Superior temporal gyrus (tissue), 1 donor: ENCODE measurements at regions not wholly inside any gene's neighbourhood (a gene's known extent, or its start where the extent isn't known, plus 50 kb on each side); places are given as distances from the start of the nearest gene placed in this dataset.

ENCODE experiments used
- DNase-seq: peaks from one replicate; pipeline ENCODE4 v3.0.0-alpha.2; 2016; ENCODE audit errors: extremely low spot score

DNA sequence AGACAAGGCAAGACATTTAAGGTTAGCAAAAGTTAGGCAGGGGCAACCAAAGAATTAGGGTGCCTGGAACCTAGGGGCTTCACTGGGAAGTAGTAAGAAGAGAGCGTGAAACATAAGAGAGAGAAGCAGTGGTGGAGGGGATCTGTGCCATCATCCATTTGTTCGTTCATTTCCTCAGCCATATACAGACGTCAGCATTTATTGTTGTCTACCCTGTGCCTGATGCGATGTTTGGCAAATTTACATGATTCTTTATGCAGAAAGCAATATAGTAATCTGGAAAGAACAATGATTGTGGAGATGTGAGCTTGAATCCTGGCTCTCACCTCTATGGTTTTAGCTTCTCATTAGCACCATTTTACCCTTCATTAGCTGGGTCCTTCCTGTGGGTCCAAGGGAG lies 477.5 kb upstream of the MPDZ start:
- no peak for DNase-seq

DNA sequence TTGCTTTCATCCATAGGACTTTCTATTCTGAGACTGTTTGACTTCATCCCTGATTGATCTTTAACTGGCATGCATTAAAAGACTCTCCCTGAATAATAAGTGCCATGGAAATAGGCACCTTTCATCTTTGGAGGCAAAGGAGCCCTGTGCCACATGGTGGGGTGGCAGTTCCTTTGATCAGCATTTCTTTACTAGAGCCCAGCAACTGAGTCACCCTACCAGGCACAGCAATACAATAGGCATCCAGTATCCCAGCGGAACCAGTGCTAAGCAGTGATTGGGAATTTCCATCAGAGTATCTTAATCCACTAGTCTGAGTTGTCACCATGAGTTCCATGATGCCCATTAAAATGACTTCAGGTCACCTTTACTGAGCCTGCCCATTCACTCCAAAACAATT lies 476.1 kb upstream of the MPDZ start:
- no peak for DNase-seq

DNA sequence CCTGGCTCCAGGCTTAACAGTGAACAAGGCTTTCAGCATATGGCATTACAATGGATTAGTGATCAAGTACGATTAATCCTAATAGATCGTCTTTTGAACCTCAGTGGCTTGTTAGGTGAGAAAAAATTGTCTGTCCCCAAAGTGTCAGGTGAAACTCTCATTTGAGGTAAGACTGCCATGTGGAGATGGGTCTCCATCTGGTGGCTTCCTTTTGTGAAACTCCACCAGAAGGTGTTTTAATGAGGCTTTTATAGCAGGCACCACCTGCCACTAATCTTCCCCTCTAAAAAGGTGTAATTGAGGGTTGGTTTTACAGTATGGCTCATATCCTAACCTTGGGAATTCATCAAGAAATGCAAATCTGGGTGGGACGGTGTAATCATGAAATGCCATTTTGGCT lies 471.1 kb upstream of the MPDZ start:
- no peak for DNase-seq

DNA sequence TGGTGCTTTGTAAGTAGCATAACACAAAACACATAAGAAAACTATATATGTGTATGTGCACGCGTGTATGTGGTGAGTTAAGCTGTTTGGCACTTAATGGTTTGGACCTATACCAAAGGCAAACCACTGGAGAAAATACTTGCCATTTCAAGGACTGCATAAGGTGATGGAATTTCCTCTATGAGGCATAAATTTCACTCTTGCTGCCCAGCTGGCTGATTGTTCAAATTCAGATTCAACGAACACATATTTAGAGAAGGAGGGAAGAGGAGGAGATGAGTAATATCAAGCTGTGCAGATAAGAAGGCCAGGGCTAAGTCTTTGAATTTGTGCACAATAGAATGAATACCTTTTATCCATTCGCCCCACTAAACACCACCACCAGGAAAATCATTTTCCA lies 470.6 kb upstream of the MPDZ start:
- DNase-seq, result no peak

- DNase-seq, result no peak
These were observed 467.4 kb upstream of the MPDZ start for GRCh38 chr9:13746876-13747275.

DNA sequence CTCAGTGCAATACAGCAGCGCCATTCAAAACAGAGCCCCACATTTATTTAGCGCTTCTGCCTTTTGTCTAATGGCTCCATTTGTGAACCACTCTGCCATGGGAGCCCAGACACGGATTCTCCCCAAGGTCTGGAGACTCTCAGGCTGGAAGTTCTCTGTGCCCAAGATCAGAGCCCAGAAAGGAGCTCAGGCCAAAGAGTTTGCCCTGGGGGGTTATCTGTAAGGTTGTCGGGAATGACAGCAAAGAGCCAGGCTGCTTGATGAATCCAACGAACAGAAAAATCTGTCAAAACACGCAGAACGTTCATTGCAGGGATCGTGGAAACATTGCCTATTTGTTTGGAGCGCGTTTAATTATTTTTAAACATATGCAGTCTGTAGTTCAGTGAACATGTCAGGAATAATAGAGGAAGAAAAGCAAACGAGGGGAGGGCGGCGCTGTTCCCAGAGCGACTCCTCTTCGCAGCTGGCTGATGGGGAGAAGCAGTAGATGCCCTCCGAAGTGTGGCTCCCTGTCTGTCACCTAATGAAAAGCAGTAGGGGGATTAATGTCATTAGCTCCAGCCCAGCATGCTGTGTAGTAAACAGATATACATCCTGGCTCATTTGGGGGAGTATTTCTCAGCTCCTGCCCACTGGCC lies 464.9 kb upstream of the MPDZ start:
- no peak for DNase-seq

DNA sequence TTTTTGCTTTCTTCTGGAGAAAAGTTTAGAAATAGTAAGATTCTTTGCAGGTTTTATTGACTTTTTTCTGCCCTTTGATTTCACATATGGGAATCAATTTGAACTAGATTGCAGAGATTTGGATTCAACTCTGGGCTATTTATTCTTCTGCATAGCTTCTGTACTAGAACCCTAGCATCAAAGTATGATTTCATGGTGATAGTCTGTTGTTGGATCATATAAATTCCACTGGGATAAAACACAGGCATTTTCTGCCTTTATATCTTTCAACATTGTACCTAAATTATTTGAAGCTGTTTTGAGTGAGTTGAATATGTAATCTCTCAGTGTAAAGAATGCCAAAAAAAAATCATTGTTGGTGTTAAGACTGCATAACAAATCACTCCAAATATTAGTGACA lies 458.4 kb upstream of the MPDZ start:
- no peak for DNase-seq

DNA sequence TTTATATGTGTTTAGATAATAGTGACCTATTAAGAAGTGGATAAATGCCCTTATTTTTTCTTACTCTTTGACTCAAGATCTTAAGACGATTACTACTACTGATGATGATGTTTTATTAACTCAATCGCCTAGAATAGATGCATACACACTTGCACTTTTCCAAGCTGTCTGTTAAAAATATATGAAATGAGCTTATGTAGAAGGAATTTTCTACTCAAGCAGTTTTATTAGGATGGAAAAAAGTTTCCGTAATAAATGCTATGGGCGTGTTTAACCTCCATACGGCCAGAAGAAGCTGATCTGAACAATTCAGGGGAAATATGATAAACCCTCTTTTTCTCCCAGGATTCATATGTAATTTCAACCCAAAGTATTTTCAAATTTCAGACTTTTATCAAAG lies 455.7 kb upstream of the MPDZ start:
- DNase-seq, result no peak

- DNase-seq, result no peak
These were observed 455.1 kb upstream of the MPDZ start for GRCh38 chr9:13734601-13735000.

DNA sequence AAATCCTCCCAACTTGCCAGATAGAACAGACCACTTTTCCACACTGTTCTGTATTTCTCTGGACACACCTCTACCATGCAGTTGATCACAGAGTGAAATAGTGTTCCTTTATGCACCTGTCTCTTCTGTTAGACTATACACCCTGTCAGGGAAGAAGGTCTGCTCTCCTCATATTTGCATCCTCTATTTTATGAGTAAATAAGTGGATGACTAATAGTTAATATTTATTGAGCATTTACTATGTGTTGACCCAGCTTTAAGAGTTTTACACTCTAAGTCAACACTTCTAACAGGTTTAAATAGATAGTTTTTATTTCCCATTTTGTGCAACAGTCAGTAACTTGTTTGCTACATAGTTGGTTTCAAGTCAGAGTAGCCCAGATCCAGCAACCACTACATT lies 452.8 kb upstream of the MPDZ start:
- no peak for DNase-seq

DNA sequence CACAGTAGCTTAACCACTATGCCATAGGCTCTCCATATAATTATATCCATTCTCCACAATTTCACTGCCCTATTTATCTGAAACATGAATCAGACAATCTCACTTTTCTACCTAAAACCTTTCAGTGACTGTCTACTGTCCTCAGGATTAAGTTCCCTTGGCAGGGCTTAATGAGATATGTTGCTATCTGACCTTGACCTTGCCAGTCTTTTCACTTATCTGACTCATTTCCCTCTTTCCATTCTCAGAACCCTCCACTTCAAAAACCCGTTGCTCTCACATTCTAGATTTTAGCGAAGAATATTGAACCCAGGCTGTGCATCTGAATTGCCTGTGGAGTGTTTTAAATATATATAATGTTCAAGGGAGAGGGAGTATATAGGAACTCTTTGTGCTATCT lies 452.1 kb upstream of the MPDZ start:
- no peak for DNase-seq

DNA sequence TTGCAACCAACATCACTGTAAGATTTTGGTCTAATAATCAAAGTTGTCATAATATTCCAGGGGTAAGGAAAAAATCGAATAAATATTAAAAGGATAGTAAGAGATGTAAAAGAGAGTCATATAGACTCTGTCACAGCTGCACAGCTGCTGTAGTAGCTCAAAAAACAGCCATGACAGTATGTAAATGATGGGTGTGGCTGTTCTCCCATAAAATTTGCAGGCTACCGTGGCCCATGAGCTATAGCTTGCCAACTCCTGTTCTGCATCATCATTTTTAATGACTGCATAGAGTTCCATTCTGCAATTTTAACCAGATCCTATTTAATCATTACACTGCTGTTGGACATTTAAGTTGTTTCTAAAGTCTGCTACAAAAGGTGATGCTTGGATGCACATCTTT lies 450.5 kb upstream of the MPDZ start:
- no peak for DNase-seq

DNA sequence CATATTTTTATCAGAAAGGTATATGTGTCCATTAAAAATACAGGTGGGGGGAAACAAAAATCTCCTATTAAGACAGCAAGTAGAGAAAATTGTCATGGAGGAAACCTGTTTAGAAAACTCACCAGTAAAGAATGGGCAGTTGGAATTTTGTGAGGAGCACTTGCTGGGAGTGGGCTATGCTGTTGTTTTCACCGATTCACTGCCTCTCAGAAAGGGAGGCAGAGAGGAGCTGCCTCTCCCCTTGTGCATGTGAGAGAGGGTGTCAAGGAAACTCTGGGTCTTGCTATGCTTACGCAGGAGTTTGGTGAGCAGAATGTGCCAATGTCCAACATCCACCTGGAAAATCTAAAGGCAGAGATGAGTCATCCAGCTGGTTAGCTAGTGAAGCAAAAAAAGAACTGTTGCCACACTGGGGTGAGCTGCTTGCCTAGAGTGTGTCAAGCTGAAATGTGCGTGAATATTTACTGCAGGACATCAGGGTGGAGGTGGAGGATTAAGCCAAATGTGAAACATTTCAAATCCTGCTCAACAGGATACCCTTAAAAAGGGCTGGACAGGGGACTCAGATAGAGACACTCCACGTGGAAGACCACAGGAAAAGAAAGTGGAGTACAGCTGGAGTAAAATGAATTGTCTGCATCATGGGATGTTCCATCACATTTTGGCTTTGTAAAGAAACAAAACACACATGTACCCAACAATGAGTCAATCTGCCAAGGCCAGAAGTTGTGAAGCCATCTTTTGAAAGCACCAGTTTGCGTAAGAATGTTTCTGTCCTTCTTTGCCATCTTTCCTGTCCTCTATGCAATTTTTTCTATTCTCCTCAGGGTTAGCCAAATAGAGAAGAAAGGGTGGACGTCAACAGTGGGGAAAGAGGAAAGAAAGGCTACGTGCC lies 449.7 kb upstream of the MPDZ start:
- DNase-seq, result no peak

DNA sequence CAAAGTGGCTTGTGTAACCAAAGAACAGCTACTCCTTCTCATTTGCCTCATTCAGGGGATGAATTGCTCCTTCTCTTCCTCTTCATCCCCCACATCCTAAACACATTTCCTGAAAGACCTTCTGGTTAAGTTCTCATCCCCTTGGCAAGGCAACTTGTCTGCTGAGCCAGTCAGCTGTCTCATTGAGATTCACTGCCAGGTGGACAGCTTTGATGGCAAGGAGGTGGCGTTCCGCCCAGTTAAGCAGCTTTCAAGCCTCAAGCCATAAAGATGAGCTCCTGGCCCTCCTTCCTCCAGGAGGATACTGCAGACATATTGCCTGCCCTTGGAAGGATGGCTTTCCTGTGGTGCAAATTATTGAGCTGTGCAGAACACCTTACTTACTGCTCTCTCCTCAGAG lies 448.6 kb upstream of the MPDZ start:
- DNase-seq, result no peak

GRCh38 chr9:13726746-13727145 lies 447.3 kb upstream of the MPDZ start:
- DNase-seq, result no peak

DNA sequence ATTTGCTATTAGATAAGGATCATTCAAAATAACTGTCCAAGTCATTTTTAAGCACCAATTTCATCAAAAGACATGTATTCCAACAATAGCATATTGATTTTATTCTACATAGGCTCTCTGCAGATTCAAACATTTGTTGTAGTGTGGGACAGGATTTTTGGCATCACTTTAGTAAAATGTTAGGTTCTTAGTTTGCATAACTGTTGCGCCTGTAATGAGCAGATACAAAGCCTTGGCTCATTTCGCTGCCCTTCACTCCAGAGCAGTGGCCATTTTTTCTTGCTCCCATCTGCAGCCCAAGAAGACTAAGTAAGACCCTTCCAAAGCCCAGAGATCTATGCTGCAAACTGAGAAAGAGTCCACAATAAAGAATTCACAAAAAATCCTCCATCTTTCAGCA lies 446.0 kb upstream of the MPDZ start:
- no peak for DNase-seq

DNA sequence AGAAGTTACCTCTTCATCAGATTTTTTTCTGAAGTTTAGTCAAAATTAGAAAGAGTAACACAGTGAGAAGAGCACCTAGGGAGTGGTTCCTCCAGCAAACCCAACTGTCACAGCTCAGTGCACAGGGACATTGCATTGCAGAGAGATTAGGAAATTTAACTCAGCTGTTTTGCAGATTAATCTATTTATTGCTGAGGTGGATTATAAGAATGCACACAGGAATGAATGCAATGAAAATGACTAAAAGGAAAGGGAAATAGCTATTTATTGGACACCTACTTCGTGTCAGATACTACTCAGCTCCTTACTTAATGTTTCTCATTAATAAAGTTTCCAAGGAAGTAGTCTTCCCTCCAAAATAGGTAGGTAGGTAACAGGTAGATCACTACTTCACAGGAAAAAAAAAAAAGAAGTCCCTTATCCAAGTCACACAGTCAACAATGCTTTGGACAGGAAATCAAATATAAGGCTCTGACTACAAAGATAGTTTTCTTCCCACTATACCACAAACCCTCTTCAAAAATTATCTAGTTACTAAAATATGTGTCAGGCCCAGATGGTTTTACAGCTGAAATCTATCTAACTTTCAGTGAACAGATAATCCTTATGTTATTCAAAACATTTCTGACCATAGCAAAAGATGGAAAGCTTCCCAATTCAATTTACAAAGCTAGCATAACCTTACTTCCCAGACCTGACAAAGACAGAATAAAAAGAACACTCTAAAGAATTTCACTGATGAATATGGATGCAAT lies 442.2 kb upstream of the MPDZ start:
- DNase-seq, result no peak

- no peak for DNase-seq
These were observed 440.6 kb upstream of the MPDZ start for GRCh38 chr9:13719981-13720676.

DNA sequence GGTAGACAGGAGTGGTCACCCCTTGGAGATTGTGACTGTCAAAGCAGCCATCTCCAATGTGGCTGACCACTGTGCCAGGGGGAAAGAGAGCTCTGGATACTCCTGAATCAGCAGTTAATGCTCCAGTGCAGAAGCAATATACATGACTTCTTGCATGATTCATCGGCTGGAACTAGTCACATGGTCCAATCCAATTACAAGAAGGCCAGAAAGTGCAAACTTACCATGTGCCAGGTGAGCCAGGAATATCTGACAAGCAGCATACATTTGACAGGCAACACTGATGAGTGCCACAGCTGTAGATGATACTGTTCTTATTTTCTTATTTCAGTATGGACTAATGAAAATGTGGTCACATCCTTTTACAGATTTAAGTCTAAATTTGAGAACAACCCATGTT lies 440.0 kb upstream of the MPDZ start:
- DNase-seq, result no peak

DNA sequence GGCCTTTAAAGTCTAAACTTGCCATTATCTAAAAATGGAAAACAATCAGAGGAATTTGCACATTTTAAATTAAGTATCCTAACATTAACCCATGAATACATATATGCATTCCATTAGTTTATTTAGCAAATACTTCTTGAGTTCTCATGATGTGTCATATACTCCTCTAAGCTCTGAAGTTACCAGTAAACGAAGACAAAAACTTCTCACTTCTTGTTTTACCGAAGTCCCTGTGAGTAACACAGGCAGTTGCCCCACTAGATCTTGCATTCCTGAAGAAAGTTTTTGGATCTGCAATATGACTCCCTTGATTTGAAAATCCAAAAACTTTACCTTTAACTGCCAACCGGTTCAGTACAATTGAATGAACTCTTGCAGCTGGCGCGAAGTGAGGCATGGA lies 439.0 kb upstream of the MPDZ start:
- no peak for DNase-seq

- no peak for DNase-seq
These were observed 438.6 kb upstream of the MPDZ start for GRCh38 chr9:13718086-13718485.
